WTC11 (cell line): ENCODE measurements at regions not wholly inside any gene's neighbourhood (a gene's known extent, or its start where the extent isn't known, plus 50 kb on each side); places are given as distances from the start of the nearest gene placed in this dataset.
A peak's percentile ranks its signal among the peaks of the same experiment; 100 is the strongest.

Experiments used
- ATAC-seq: fragments of 200-7000 bp; cut with Tn5 transposase; 2 replicates; pipeline ENCODE4 v1.10.0; 2021; ENCODE audit warnings: mild to moderate bottlenecking, moderate library complexity
- CTCF ChIA-PET: fragments of 300-600 bp; sonication (Branson Sonifier 250); formaldehyde crosslinking; loops from one replicate; lab custom pipeline; 2021; ENCODE audit warnings: antibody characterized with exemption; lab: Charles Lee
- POLR2A ChIA-PET: fragments of 350-600 bp; sonication (Branson Sonifier 250); formaldehyde crosslinking; loops from one replicate; lab custom pipeline; 2021; ENCODE audit warnings: antibody characterized with exemption; lab: Charles Lee
- DNase-seq: peaks from one replicate; pipeline ENCODE4 v3.0.0; 2021; ENCODE audit warnings: low spot score
- H3K27ac Mint-ChIP-seq: 2 replicates; pipeline ENCODE4 v1.8.0; 2021; ENCODE audit warnings: mixed read lengths
- H3K27me3 Mint-ChIP-seq: 2 replicates; pipeline ENCODE4 v1.8.0; 2021; ENCODE audit warnings: low read depth, mild to moderate bottlenecking, moderate library complexity, mixed read lengths
- H3K36me3 Mint-ChIP-seq: 2 replicates; pipeline ENCODE4 v1.8.0; 2021; ENCODE audit warnings: mixed read lengths
- H3K4me1 Mint-ChIP-seq: 2 replicates; pipeline ENCODE4 v1.8.0; 2022; ENCODE audit warnings: mixed read lengths
- H3K4me3 Mint-ChIP-seq: 2 replicates; pipeline ENCODE4 v1.8.0; 2021; ENCODE audit warnings: mild to moderate bottlenecking, moderate library complexity, mixed read lengths
- H3K9me3 Mint-ChIP-seq: 2 replicates; pipeline ENCODE4 v1.8.0; 2021; ENCODE audit warnings: mixed read lengths
- CBFB ChIP-seq: sonication (generic); formaldehyde crosslinking; IDR thresholded peaks from 2 replicates; pipeline ENCODE4 v1.8.1; 2022; ENCODE audit warnings: mild to moderate bottlenecking, low read depth, missing genetic modification reagents
- CREB1 ChIP-seq: sonication (generic); formaldehyde crosslinking; IDR thresholded peaks from 2 replicates; pipeline ENCODE4 v1.8.0; 2023; ENCODE audit warnings: mild to moderate bottlenecking, missing genetic modification reagents
- CREM ChIP-seq: sonication (generic); formaldehyde crosslinking; IDR thresholded peaks from 2 replicates; pipeline ENCODE4 v1.8.1; 2022; ENCODE audit warnings: mild to moderate bottlenecking, missing genetic modification reagents, moderate library complexity
- EMX1 ChIP-seq: fragments of 250-450 bp; sonication (Bioruptor Pico); IDR thresholded peaks from 2 replicates; pipeline ENCODE4 v1.8.0; 2021; ENCODE audit warnings: mild to moderate bottlenecking
- ESRRA ChIP-seq: sonication (generic); formaldehyde crosslinking; IDR thresholded peaks from 2 replicates; pipeline ENCODE4 v1.8.1; 2022; ENCODE audit warnings: mild to moderate bottlenecking, missing genetic modification reagents, borderline replicate concordance
- FOXK1 ChIP-seq: sonication (generic); formaldehyde crosslinking; IDR thresholded peaks from 2 replicates; pipeline ENCODE4 v1.8.0; 2022; ENCODE audit warnings: mild to moderate bottlenecking, moderate library complexity, missing genetic modification reagents
- GTF2I ChIP-seq: fragments of 250-450 bp; sonication (Bioruptor Pico); conservative IDR thresholded peaks from 2 replicates; pipeline ENCODE4 v1.4.0; 2021; ENCODE audit warnings: mild to moderate bottlenecking
- IRF2 ChIP-seq: sonication (generic); formaldehyde crosslinking; IDR thresholded peaks from 2 replicates; pipeline ENCODE4 v1.8.0; 2022; ENCODE audit warnings: low read depth, missing genetic modification reagents, borderline replicate concordance
- MAX ChIP-seq: sonication (generic); formaldehyde crosslinking; IDR thresholded peaks from 2 replicates; pipeline ENCODE4 v1.8.0; 2022; ENCODE audit warnings: mild to moderate bottlenecking, missing genetic modification reagents
- MXD4 ChIP-seq: fragments of 250-450 bp; sonication (Bioruptor Pico); IDR thresholded peaks from 2 replicates; pipeline ENCODE4 v1.8.0; 2021; ENCODE audit warnings: mild to moderate bottlenecking, moderate library complexity, borderline replicate concordance
- NFE2L1 ChIP-seq: sonication (generic); formaldehyde crosslinking; IDR thresholded peaks from 2 replicates; pipeline ENCODE4 v1.8.1; 2023; ENCODE audit warnings: missing genetic modification reagents
- NR3C1 ChIP-seq: sonication (generic); formaldehyde crosslinking; conservative IDR thresholded peaks from 2 replicates; pipeline ENCODE4 v1.8.1; 2023; ENCODE audit warnings: low read depth, mild to moderate bottlenecking, missing genetic modification reagents
- SMAD4 ChIP-seq: sonication (generic); formaldehyde crosslinking; IDR thresholded peaks from 2 replicates; pipeline ENCODE4 v1.8.0; 2022; ENCODE audit warnings: mild to moderate bottlenecking, missing genetic modification reagents
- TCF7 ChIP-seq: sonication (generic); formaldehyde crosslinking; IDR thresholded peaks from 2 replicates; pipeline ENCODE4 v1.8.0; 2022; ENCODE audit warnings: mild to moderate bottlenecking, low read depth, missing genetic modification reagents, moderate library complexity
- TEAD1 ChIP-seq: sonication (generic); formaldehyde crosslinking; IDR thresholded peaks from 2 replicates; pipeline ENCODE4 v1.8.0; 2022; ENCODE audit warnings: mild to moderate bottlenecking, missing genetic modification reagents
- ZNF232 ChIP-seq: sonication (generic); formaldehyde crosslinking; IDR thresholded peaks from 2 replicates; pipeline ENCODE4 v1.8.0; 2022; ENCODE audit warnings: mild to moderate bottlenecking, missing genetic modification reagents
- ZNF425 ChIP-seq: fragments of 250-450 bp; sonication (Bioruptor Pico); conservative IDR thresholded peaks from 2 replicates; pipeline ENCODE4 v1.9.0; 2021; ENCODE audit warnings: mild to moderate bottlenecking
- ZNF671 ChIP-seq: fragments of 250-450 bp; sonication (Bioruptor Pico); IDR thresholded peaks from 2 replicates; pipeline ENCODE4 v1.8.0; 2021; ENCODE audit warnings: mild to moderate bottlenecking
- TF ChIP-seq, protein P1 (sequence below): fragments of 200-600 bp; IDR thresholded peaks from 2 replicates; pipeline ENCODE4 v1.8.0; 2022; ENCODE audit warnings: antibody characterized with exemption
- TF ChIP-seq, protein P2 (sequence below): sonication (generic); formaldehyde crosslinking; IDR thresholded peaks from 2 replicates; pipeline ENCODE4 v1.8.0; 2022; ENCODE audit warnings: mild to moderate bottlenecking, missing genetic modification reagents
- TF ChIP-seq, protein P3 (sequence below): sonication (generic); formaldehyde crosslinking; IDR thresholded peaks from 2 replicates; pipeline ENCODE4 v1.8.1; 2022; ENCODE audit warnings: mild to moderate bottlenecking, moderate library complexity, missing genetic modification reagents
- TF ChIP-seq, protein P4 (sequence below): sonication (generic); formaldehyde crosslinking; IDR thresholded peaks from 2 replicates; pipeline ENCODE4 v1.8.0; 2022; ENCODE audit warnings: mild to moderate bottlenecking, missing genetic modification reagents

DNA sequence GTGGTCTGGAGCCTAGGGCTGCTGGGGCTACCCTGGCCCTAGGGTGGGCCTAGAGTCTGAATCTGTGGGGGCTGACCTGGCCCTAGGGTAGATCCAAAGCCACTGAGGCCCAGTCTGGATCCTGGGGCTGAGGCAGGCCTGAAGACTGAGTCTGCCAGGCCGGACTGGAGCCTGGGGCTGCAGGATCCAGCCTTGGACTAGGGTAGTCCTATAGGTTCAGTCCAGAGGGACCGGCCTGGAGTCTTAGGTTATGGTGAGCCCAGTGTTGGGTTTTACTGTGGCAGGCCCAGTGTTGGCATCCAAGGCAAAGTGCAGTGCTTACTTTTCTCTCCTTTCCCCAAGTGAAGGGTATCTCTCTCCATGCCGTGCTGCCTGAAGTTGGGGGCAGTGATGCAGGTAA lies 227.9 kb upstream of the TAS2R1 start (continued):
- TF ChIP-seq, protein P1, sequence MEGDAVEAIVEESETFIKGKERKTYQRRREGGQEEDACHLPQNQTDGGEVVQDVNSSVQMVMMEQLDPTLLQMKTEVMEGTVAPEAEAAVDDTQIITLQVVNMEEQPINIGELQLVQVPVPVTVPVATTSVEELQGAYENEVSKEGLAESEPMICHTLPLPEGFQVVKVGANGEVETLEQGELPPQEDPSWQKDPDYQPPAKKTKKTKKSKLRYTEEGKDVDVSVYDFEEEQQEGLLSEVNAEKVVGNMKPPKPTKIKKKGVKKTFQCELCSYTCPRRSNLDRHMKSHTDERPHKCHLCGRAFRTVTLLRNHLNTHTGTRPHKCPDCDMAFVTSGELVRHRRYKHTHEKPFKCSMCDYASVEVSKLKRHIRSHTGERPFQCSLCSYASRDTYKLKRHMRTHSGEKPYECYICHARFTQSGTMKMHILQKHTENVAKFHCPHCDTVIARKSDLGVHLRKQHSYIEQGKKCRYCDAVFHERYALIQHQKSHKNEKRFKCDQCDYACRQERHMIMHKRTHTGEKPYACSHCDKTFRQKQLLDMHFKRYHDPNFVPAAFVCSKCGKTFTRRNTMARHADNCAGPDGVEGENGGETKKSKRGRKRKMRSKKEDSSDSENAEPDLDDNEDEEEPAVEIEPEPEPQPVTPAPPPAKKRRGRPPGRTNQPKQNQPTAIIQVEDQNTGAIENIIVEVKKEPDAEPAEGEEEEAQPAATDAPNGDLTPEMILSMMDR: no peak
- TF ChIP-seq SMAD4 (CRISPR knock-in tag): no peak

DNA sequence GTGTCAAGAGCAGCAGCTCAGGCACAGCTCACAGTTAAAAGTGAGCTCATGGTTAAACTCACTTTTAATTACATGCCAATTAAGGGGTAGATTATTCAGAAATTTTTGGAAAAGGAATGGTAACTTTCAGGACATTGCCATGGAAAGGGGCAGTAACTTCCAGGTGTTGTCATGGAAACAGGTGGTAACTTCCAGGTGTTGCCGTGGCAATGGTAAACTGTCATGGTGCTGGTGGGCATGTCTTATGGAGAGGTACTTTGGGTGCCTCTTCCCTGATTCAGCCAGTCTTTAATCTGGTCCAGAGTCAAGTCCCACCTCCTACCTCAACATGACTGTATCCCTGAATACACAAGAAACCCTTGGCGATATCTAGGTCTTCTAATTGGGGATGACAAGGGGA lies 223.2 kb upstream of the TAS2R1 start:
- H3K4me3 Mint-ChIP-seq: no peak overlapping the region
- ATAC-seq: peak; percentile 34; the same call in 1 of the 2 replicates
- TF ChIP-seq MAX (CRISPR knock-in tag) (no peak), TEAD1 (CRISPR knock-in tag) (no peak), ZNF671 (CRISPR knock-in tag) (no peak), FOXK1 (CRISPR knock-in tag) (no peak), ZNF425 (CRISPR knock-in tag) (no peak), NFE2L1 (CRISPR knock-in tag) (no peak), GTF2I (CRISPR knock-in tag) (no peak), IRF2 (no peak), ZNF232 (no peak), CREB1 (CRISPR knock-in tag) (no peak), TCF7 (no peak), CBFB (CRISPR knock-in tag) (no peak), ESRRA (CRISPR knock-in tag) (no peak), MXD4 (no peak), NR3C1 (CRISPR knock-in tag) (no peak), CREM (CRISPR knock-in tag) (no peak), EMX1 (CRISPR knock-in tag) (no peak)
- TF ChIP-seq, protein P2, sequence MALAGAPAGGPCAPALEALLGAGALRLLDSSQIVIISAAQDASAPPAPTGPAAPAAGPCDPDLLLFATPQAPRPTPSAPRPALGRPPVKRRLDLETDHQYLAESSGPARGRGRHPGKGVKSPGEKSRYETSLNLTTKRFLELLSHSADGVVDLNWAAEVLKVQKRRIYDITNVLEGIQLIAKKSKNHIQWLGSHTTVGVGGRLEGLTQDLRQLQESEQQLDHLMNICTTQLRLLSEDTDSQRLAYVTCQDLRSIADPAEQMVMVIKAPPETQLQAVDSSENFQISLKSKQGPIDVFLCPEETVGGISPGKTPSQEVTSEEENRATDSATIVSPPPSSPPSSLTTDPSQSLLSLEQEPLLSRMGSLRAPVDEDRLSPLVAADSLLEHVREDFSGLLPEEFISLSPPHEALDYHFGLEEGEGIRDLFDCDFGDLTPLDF: no peak
- TF ChIP-seq, protein P3, sequence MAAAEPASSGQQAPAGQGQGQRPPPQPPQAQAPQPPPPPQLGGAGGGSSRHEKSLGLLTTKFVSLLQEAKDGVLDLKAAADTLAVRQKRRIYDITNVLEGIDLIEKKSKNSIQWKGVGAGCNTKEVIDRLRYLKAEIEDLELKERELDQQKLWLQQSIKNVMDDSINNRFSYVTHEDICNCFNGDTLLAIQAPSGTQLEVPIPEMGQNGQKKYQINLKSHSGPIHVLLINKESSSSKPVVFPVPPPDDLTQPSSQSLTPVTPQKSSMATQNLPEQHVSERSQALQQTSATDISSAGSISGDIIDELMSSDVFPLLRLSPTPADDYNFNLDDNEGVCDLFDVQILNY (CRISPR knock-in tag): no peak
- TF ChIP-seq, protein P4, sequence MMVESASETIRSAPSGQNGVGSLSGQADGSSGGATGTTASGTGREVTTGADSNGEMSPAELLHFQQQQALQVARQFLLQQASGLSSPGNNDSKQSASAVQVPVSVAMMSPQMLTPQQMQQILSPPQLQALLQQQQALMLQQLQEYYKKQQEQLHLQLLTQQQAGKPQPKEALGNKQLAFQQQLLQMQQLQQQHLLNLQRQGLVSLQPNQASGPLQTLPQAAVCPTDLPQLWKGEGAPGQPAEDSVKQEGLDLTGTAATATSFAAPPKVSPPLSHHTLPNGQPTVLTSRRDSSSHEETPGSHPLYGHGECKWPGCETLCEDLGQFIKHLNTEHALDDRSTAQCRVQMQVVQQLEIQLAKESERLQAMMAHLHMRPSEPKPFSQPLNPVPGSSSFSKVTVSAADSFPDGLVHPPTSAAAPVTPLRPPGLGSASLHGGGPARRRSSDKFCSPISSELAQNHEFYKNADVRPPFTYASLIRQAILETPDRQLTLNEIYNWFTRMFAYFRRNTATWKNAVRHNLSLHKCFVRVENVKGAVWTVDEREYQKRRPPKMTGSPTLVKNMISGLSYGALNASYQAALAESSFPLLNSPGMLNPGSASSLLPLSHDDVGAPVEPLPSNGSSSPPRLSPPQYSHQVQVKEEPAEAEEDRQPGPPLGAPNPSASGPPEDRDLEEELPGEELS (CRISPR knock-in tag): no peak
- TF ChIP-seq, all 79 proteins: peak for 0
- Mint-ChIP-seq H3K4me1 (no peaks in the 10 kb centered on the region), H3K9me3 (peaks cover 14% of the 10 kb centered on the region), H3K27ac (no peak overlapping the region), H3K36me3 (no peaks in the 10 kb centered on the region), H3K27me3 (no peaks in the 10 kb centered on the region)
- DNase-seq: no peak
- CTCF ChIA-PET: interaction anchor here (1.4 kb wide), 1 partner anchor 19 kb away, joined by 4 read pairs; no protein-coding TSS in a partner anchor
- POLR2A ChIA-PET: no interaction called here
